ENCODE measurements at regions not wholly inside any gene's neighbourhood (a gene's known extent, or its start where the extent isn't known, plus 50 kb on each side); places are given as distances from the start of the nearest gene placed in this dataset.

DNA sequence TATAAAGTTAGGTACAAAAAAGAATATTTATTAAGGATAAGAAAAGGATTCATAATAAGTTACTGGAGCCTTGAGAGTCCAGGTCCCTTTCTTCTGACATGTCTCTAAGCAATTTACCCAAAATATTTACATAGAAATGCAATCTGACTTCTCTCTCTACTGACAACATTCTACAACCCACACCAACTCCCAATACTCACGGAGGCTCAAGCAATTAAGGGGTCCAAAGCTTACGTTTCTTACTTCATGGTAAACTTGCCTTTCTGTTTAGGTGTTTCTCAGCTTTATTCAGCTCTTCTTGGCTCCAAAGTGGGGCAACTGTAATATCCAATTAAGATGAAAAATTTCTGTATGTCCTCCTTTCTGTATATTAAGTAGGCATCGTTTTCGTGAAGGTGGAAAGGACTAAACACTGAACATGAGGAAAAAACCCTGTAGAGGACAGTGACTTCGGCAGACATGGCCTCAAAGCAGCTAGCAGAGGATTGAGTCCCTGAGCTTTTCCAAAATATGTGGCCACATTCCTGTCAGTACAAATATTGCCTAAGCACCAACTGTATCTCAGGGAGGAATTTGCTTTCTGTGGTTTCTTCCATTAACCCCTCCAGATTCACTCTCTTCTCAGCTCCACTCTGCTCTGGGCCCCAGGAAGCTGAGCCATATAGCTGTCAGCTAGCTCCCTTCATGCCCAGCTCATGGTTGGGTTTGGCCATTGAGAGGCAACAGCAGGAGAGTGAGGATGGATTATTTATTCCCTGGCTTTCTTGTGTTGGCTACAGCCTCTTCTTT lies 67.9 kb upstream of the GLS start:
- Histone ChIP-seq H3K9me3 (replicated peaks; ENCODE audit: control insufficient read depth, insufficient read depth, low read length) (no peaks in the 10 kb centered on the region), H3K4me1 (ENCODE audit: control insufficient read depth, insufficient read depth, low read length) (no peaks in the 10 kb centered on the region), H3K27me3 (replicated peaks in 1 of 2; ENCODE audit: control insufficient read depth in 2 of 2, insufficient read depth in 2 of 2, low read length in 1 of 2) (no peaks in the 10 kb centered on the region; a peak in 1 of 4 replicates), H2AFZ (ENCODE audit: control insufficient read depth, low read depth, low read length) (no peak overlapping the region), H3K4me3 (no peak overlapping the region), H3K36me3 (ENCODE audit: control insufficient read depth in 2 of 2, insufficient read depth in 2 of 2, low read length in 1 of 2) (no peaks in the 10 kb centered on the region), H3K79me2 (ENCODE audit: control insufficient read depth, insufficient read depth, low read length) (no peaks in the 10 kb centered on the region), H4K20me1 (ENCODE audit: control insufficient read depth, insufficient read depth) (no peaks in the 10 kb centered on the region), H3K27ac (ENCODE audit: control insufficient read depth, insufficient read depth) (no peak overlapping the region), H3K4me2 (ENCODE audit: control insufficient read depth, insufficient read depth) (no peak overlapping the region), H3K9ac (ENCODE audit: control insufficient read depth, insufficient read depth, low read length) (no peak overlapping the region)
- intact Hi-C loops (cut with micrococcal nuclease; ENCODE audit: unreplicated experiment) (no loop called here), in situ Hi-C loops (cut with MboI) (no loop called here)
- WGBS (ENCODE audit: insufficient coverage, insufficient replicate concordance, low lambda C conversion rate, missing lambda C conversion rate): 67% methylated on average over 5 of the region's 5 CpGs
- BruUV-seq (replicated peaks): no TSS peak
- no peak for FAIRE-seq
- RAD21 ChIA-PET (ENCODE audit: unreplicated experiment): no interaction called here
- POLR2A ChIA-PET: no interaction called here
- SMC1A ChIA-PET (ENCODE audit: uncharacterized antibody, unreplicated experiment): interaction anchor here (0.9 to 1.5 kb wide), 3 partner anchors 9 to 442 kb away, joined by 4 to 5 read pairs (median 4); no protein-coding TSS in a partner anchor
- DNase-seq (ENCODE audit: low read depth, low spot score): no peak
- no peak for ATAC-seq
- CTCF ChIA-PET: interaction anchor here (0.7 kb wide), 1 partner anchor 9 kb away, joined by 3 read pairs; no protein-coding TSS in a partner anchor
- TF ChIP-seq, protein P1, sequence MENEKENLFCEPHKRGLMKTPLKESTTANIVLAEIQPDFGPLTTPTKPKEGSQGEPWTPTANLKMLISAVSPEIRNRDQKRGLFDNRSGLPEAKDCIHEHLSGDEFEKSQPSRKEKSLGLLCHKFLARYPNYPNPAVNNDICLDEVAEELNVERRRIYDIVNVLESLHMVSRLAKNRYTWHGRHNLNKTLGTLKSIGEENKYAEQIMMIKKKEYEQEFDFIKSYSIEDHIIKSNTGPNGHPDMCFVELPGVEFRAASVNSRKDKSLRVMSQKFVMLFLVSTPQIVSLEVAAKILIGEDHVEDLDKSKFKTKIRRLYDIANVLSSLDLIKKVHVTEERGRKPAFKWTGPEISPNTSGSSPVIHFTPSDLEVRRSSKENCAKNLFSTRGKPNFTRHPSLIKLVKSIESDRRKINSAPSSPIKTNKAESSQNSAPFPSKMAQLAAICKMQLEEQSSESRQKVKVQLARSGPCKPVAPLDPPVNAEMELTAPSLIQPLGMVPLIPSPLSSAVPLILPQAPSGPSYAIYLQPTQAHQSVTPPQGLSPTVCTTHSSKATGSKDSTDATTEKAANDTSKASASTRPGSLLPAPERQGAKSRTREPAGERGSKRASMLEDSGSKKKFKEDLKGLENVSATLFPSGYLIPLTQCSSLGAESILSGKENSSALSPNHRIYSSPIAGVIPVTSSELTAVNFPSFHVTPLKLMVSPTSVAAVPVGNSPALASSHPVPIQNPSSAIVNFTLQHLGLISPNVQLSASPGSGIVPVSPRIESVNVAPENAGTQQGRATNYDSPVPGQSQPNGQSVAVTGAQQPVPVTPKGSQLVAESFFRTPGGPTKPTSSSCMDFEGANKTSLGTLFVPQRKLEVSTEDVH (IDR thresholded peaks at IDR 0.05; ENCODE audit: low read depth, partially characterized antibody): no peak
- TF ChIP-seq CREB1 (IDR thresholded peaks at IDR 0.05; ENCODE audit: low read depth) (no peak), CEBPB (IDR thresholded peaks at IDR 0.05; ENCODE audit: borderline replicate concordance in 1 of 2, low read depth in 2 of 2, low read length in 2 of 2) (no peak), EZH2 (IDR thresholded peaks at IDR 0.05; ENCODE audit: borderline replicate concordance, control insufficient read depth, low read depth, low read length) (no peak), MTA3 (IDR thresholded peaks at IDR 0.05; ENCODE audit: borderline replicate concordance, low read length) (no peak), EED (IDR thresholded peaks at IDR 0.05; ENCODE audit: low read depth) (no peak), MEF2A (IDR thresholded peaks at IDR 0.05; ENCODE audit: insufficient read depth, low read depth, low read length) (no peak)
- TF ChIP-seq, protein P2, sequence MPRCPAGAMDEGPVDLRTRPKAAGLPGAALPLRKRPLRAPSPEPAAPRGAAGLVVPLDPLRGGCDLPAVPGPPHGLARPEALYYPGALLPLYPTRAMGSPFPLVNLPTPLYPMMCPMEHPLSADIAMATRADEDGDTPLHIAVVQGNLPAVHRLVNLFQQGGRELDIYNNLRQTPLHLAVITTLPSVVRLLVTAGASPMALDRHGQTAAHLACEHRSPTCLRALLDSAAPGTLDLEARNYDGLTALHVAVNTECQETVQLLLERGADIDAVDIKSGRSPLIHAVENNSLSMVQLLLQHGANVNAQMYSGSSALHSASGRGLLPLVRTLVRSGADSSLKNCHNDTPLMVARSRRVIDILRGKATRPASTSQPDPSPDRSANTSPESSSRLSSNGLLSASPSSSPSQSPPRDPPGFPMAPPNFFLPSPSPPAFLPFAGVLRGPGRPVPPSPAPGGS (IDR thresholded peaks at IDR 0.05; ENCODE audit: borderline replicate concordance, insufficient read depth, low read depth, low read length, poor library complexity, severe bottlenecking): no peak
- TF ChIP-seq, protein P3, sequence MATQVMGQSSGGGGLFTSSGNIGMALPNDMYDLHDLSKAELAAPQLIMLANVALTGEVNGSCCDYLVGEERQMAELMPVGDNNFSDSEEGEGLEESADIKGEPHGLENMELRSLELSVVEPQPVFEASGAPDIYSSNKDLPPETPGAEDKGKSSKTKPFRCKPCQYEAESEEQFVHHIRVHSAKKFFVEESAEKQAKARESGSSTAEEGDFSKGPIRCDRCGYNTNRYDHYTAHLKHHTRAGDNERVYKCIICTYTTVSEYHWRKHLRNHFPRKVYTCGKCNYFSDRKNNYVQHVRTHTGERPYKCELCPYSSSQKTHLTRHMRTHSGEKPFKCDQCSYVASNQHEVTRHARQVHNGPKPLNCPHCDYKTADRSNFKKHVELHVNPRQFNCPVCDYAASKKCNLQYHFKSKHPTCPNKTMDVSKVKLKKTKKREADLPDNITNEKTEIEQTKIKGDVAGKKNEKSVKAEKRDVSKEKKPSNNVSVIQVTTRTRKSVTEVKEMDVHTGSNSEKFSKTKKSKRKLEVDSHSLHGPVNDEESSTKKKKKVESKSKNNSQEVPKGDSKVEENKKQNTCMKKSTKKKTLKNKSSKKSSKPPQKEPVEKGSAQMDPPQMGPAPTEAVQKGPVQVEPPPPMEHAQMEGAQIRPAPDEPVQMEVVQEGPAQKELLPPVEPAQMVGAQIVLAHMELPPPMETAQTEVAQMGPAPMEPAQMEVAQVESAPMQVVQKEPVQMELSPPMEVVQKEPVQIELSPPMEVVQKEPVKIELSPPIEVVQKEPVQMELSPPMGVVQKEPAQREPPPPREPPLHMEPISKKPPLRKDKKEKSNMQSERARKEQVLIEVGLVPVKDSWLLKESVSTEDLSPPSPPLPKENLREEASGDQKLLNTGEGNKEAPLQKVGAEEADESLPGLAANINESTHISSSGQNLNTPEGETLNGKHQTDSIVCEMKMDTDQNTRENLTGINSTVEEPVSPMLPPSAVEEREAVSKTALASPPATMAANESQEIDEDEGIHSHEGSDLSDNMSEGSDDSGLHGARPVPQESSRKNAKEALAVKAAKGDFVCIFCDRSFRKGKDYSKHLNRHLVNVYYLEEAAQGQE (IDR thresholded peaks at IDR 0.05; ENCODE audit: low read depth, low read length): no peak
- TF ChIP-seq, protein P4, sequence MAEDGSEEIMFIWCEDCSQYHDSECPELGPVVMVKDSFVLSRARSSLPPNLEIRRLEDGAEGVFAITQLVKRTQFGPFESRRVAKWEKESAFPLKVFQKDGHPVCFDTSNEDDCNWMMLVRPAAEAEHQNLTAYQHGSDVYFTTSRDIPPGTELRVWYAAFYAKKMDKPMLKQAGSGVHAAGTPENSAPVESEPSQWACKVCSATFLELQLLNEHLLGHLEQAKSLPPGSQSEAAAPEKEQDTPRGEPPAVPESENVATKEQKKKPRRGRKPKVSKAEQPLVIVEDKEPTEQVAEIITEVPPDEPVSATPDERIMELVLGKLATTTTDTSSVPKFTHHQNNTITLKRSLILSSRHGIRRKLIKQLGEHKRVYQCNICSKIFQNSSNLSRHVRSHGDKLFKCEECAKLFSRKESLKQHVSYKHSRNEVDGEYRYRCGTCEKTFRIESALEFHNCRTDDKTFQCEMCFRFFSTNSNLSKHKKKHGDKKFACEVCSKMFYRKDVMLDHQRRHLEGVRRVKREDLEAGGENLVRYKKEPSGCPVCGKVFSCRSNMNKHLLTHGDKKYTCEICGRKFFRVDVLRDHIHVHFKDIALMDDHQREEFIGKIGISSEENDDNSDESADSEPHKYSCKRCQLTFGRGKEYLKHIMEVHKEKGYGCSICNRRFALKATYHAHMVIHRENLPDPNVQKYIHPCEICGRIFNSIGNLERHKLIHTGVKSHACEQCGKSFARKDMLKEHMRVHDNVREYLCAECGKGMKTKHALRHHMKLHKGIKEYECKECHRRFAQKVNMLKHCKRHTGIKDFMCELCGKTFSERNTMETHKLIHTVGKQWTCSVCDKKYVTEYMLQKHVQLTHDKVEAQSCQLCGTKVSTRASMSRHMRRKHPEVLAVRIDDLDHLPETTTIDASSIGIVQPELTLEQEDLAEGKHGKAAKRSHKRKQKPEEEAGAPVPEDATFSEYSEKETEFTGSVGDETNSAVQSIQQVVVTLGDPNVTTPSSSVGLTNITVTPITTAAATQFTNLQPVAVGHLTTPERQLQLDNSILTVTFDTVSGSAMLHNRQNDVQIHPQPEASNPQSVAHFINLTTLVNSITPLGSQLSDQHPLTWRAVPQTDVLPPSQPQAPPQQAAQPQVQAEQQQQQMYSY (CRISPR knock-in tag; IDR thresholded peaks at IDR 0.05): no peak
